Erythroblast (primary cell): ENCODE measurements at regions not wholly inside any gene's neighbourhood (a gene's known extent, or its start where the extent isn't known, plus 50 kb on each side); places are given as distances from the start of the nearest gene placed in this dataset.

Experiments used
- DNase-seq, 2 experiments: peaks; one replicate each; lab custom pipeline; 2025; lab: John Stamatoyannopoulos, UW
- GATA1 ChIP-seq: IDR thresholded peaks from 2 replicates; pipeline ENCODE4 v1.6.1; 2011; ENCODE audit warnings: low read depth, mild to moderate bottlenecking, control low read depth, low read length, moderate library complexity
- POLR2A ChIP-seq: IDR thresholded peaks from 2 replicates; pipeline ENCODE4 v1.6.1; 2011; ENCODE audit warnings: mild to moderate bottlenecking, low read length

DNA sequence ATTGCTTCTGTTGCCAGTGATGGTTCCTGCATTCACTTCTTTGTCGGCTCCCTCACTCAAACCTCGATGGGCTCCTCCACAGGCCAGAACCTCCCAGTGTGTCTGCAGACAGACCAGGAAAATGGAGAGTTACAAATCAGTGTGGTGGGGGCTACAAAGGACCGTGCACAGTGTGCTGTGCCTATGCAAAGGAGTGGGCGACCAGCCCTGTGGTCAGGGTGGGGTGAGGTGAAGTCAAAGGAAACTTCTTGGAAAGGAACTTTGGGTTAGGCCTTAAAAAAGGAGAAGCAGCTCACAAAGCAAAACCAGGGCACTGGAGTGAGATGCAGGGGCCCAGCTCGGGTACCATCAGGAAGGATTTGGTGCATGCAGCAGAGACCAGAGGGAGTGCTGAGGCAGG is 304.3 kb upstream of the ZMIZ1 start:
- TF ChIP-seq GATA1 (no peak), POLR2A (no peak)

DNA sequence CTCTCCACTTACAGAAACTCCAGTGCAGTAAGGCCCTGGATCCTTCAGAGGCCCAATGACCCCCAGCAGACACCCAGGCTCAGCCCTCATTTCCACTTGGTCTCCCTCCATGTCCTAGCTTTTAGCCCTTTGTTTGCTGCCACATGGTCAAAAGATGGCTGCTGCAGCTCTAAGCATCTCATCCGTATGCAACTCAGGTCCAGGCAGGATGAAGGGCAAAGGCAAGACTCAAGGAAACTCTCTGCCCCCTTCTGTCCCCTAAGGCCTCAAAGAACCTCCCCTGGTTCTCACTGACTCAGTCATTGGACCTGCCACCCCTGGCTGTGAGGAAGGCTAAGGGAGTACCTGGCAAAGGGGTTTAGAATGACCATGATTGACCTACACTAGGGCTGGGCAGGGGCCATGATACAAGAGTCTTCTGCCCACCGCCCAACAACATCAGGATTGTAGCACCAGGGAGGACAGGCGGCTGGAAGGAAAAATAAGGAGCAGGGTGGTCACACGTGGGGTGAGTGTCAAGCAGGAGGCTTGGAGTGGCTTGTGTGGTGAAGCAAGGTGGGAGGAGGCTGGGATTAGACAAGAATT is 303.8 kb upstream of the ZMIZ1 start:
- no peak for DNase-seq
- TF ChIP-seq POLR2A = no peak
- no peak for TF ChIP-seq GATA1

More for the DNA sequence above, 304.3 kb upstream of the ZMIZ1 start:
- no peak for DNase-seq

DNA sequence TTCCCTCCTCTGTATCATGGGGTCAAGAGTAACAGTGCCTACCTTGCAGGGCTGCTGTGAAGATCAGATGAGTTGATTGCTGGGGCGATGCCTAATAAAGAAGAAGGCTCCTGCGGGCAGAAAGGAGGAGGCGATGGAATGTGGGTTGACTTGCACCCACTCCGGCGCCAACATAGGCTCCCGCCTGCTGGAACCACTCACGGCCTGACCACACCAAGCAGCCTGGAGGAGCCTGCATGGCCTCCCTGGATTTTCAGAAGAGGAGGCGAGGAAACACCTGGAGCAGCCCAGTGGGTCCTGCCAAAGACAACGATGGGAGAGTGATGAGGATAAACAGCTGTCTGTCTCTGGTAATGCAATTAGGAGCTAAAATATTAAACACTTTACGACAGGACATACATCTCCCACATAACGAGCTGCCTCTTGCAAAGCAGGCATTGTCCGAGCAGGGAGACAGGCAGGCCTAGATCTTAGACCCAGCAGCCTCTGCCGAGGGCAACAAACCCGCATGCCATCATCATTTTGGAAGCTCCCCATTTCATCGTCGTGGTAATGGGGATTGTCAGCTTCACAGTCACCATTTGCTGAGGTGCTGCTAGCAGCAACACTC is 302.9 kb upstream of the ZMIZ1 start:
- no peak for DNase-seq
- no peak for TF ChIP-seq POLR2A
- no peak for TF ChIP-seq GATA1

DNA sequence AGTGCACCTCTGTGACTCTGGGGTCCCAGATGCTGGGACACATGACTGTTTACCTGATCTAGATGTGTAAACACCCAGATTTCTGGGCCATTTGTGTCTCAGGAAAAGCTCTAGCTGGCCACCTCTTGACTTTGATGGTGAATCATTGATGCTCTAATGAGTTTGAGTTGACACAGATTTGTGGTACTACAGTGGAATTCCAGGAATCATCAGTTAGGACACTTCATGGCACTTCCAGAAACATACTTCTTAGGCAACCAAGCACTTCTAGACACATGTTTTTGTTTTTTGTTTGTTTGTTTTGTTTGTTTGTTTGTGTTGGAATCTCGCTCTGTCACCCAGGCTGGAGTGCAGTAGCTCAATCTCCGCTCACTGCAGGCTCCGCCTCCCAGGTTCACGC is 302.2 kb upstream of the ZMIZ1 start:
- no peak for DNase-seq
- TF ChIP-seq POLR2A (no peak), GATA1 (no peak)

DNA sequence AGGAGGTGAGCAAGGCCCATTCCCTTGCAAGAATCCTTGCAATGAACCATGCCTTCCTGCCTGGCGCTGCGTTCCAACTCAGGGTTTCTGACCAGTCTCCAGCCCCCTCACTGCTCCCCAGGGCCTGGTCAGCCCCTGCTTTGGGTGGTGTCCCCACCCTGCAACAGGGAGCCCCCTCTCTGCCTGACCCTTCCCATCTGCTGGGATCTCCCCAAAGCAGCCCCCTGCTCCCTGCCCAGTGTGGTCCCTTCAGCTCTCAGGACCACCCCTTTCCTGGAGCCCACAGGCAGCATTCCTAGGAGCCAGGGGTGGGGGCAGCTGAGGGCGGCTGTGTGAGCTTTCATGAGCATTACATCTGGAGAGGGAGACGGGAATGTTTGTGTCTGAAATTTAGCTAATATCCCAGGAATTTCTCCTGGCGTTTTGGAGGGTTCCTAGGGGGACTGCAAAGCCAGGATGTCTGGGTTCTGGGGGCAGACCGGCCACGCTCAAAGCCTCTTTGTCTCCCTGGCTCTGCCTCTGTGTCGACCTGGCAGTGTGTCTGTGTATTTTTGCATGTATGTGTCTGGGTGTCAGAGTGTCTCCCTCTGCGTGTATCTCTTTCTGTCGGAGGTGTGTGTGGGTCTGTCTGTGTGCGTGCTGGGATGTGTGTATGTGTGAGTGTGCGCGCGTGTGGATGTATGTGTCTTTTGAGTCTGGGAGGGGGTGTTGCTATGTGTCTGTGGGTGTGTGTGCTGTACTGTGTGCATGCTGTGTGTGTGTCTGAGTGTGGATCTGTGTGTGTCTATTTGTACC is 300.5 kb upstream of the ZMIZ1 start:
- DNase-seq = no peak
- no peak for TF ChIP-seq GATA1
- TF ChIP-seq POLR2A = no peak

DNA sequence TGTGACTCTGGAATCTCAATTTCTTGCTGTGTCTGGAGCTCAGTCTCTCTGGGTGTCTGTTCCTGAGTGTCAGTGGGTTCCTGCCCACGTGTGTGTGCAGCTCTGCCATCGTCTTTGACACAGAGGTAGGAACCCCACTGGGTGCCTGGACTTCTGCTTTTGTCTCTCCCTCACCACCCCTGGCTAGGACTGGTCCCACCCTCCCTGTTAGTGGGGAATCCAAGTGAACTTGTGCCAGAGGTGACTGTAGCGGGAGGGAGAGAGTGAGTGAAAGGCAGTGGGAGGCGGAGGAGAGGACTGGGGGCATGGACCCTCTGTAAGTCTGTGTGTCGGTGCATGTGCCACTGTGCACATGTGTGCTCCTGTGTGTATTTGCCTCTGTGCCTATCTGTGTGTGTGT is 299.9 kb upstream of the ZMIZ1 start:
- TF ChIP-seq GATA1 (no peak), POLR2A (no peak)
- no peak for DNase-seq

DNA sequence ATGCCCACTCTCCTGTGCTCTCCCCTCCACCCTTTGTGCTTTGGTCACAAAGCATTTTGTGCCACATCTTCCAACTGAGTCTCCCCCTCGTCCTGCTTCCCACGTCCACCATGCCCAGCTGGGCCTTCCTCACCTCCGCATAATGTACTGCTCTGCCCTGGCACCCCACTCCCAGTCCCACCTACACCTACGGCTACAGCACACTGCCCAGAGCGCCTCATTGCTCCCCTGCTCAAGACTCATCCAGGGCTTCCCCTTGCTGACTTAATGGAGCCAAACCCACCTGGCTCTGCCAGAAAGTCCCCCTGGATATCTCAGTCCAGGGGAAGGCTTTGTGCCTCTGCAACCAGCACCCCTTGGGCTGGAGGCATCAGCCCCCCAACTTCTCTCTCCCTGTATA is 299.2 kb upstream of the ZMIZ1 start:
- no peak for DNase-seq
- TF ChIP-seq GATA1 = no peak
- TF ChIP-seq POLR2A = no peak

DNA sequence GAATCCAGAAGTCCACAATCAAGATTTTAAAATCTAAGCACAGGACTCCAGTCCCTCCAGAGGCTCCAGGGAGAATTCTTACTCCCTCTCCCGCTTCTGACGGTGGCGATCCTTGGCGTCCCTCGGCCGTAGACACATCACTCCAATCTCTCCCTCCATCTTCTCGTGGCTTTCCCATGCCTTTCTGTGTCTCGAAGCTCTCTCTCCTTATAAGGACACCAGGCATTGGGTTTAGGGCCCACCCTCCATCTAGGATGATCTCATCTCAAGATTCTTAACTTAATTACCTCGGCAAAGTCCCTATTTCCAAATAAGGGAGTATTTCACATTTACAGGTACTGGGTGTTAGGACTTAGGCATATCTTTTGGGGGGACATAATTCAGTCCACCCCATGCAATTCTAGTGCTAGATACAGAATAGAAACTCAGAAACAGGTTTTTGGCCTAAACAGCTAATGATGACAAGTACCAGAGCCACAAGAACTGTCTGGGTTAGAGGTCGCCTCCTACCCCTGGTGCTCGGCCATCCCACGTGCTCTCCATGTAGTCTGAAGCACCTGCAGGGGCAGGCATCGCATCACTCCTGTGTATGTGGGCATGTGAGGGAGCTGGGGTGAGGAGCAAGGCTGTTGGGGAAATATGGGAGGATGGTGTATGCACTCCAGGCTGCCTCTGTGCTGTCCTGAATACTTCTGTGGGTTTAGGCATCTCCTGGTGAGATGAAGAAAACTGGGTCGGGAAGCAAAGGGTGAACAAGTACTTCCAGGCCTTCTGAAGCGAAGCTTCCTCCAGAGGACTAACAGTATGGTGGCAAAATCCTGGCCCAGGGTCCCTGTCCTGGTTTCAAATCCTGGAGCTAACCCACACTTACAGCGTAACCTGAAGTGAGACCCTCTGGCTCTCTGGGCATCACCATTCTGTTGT is 298.3 kb upstream of the ZMIZ1 start:
- no peak for DNase-seq
- TF ChIP-seq POLR2A (no peak), GATA1 (no peak)

DNA sequence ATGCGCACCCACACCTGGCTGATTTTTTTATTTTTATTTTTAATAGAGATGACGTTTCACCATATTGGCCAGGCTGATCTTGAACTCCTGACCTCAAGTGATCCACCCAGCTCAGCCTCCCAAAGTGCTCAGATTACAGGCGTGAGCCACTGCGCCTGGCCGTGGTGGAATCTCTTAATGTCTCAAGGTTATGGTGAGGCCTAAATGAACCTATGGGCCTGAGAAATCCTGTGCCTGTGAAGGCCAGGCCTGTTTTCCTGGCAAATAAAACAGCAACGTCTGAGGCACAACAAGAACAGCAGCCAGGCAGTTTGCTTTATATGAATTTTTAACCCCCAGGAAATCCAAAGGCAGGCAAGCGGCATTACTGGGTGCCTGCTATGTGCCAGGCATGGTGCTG is 297.5 kb upstream of the ZMIZ1 start:
- no peak for DNase-seq
- TF ChIP-seq GATA1 (no peak), POLR2A (no peak)

DNA sequence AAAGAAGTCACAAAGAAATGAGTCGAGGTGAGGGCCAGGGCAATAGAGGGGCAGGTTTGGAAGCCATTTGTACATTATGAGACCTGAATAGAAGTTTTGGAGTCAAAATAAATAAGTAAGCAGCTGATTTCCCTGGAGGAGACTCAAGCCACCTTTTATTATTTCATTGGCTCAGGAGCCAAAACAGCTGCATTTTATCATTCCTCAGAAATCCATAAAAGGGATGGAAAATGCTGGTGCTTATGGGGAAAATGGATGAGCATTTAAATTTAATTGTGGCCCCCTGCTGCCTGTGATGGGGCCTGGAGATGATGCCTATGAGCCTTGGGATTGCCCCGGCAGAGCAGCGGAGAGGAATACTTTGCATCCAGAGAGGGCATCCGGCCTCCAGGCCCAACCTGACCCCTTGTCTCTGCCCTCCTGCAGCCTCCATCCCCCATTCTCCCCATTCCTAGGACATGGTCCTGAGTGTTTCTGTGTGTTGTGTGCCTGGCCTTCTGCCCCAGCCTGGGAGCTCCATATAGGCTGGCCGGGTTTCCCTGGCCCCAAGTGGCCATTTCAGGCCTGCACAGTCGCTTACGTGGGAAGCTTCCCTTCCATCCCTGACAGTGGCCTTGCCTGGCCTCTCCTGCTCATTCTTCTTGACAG is 296.8 kb upstream of the ZMIZ1 start:
- TF ChIP-seq POLR2A (no peak), GATA1 (no peak)
- no peak for DNase-seq

DNA sequence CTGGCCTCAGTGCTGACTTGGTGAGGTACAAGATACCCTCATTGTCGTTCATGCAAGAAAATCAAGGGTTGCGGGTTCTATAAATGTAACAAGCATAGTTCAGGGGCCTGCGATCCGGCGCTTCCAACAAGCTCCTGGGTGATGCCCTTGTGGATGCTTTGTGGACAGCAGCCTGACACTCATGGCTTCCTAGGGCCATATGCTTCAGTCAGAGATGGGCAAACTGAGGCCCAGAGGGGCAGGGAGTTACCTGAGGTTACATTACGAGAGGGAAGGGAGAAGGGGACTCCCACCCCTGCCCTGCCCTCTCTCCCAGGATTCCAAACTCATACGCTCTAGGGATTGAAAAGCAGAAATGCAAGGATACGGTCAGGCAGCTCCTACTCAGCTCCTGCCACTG is 296.3 kb upstream of the ZMIZ1 start:
- DNase-seq = no peak
- TF ChIP-seq GATA1 (no peak), POLR2A (no peak)

DNA sequence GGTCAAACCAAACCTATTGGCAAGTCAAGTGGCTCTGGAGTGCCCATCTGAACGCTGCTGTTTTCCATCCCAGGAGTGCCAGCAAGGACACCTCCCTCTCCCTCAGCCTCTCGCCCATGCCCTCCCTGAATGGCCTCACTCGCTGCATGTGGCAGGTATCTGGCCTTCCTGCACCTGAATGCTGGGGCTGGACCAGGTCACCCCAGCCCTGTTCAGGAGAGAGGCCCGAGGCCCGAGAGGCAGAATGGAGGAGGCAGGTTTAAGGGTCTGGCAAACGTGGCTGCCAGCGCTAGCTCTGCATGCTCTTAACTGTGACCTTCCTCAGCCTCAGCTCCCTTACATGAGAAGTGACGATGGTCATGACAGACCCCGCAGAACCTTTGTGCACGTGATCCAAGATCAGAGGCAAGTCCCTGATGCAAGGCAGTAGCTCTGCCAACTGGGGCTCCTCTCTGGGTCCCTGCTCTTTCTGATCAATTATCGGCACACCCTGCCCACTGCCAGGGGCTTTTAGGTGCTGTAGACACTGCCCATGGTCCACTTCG is 295.7 kb upstream of the ZMIZ1 start:
- no peak for DNase-seq

DNA sequence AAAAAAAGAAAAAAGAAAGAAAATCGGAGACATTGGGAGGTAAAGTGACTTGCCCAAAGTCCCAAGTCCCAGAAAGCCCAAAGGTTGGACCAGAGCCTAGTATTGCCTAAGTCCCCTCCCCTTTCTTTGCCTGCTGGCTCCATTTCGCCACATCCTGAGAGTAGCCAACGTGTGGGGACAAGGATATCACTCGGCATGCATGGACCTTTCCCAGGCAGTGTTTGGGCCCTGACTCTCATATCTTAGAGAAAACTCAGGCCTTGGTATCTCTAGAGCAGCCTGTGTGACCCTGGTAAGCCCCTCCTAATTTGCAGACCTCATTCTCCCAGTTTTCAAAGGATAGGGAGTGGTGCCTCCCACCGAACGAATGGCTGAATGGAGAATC is 294.2 kb upstream of the ZMIZ1 start:
- TF ChIP-seq GATA1 = no peak
- TF ChIP-seq POLR2A = no peak
- DNase-seq = no peak

More for the DNA sequence above, 295.7 kb upstream of the ZMIZ1 start:
- TF ChIP-seq GATA1 = no peak
- no peak for TF ChIP-seq POLR2A
